ENCODE measurements at regions not wholly inside any gene's neighbourhood (a gene's known extent, or its start where the extent isn't known, plus 50 kb on each side); places are given as distances from the start of the nearest gene placed in this dataset.

DNA sequence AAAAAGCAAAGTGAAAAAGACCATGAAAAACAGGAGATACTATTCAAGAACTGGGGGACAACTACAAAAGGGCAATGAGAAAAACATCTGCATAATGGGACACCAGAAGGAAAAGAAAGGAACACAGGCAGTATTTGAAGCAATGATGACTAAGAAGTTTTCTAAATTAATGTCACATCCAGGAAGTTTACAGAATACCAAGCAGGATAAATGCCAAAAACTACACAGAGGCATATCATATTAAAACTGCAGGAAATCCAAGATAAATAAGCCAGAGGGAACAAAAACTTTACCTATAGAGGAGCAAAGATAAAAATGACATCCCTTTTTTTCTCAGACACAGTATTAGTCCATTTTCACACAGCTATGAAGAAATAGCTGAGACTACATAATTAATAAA lies 193.0 kb downstream of the ERMARD start:
- no peak overlapping the region for H3K4me3 ChIP-seq (ENCODE audit: low read depth, low read length)
- no peak for DNase-seq (ENCODE audit: low read depth)
- TF ChIP-seq, protein P1, sequence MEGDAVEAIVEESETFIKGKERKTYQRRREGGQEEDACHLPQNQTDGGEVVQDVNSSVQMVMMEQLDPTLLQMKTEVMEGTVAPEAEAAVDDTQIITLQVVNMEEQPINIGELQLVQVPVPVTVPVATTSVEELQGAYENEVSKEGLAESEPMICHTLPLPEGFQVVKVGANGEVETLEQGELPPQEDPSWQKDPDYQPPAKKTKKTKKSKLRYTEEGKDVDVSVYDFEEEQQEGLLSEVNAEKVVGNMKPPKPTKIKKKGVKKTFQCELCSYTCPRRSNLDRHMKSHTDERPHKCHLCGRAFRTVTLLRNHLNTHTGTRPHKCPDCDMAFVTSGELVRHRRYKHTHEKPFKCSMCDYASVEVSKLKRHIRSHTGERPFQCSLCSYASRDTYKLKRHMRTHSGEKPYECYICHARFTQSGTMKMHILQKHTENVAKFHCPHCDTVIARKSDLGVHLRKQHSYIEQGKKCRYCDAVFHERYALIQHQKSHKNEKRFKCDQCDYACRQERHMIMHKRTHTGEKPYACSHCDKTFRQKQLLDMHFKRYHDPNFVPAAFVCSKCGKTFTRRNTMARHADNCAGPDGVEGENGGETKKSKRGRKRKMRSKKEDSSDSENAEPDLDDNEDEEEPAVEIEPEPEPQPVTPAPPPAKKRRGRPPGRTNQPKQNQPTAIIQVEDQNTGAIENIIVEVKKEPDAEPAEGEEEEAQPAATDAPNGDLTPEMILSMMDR (conservative IDR thresholded peaks at IDR 0.05; ENCODE audit: low read depth, low read length): no peak

DNA sequence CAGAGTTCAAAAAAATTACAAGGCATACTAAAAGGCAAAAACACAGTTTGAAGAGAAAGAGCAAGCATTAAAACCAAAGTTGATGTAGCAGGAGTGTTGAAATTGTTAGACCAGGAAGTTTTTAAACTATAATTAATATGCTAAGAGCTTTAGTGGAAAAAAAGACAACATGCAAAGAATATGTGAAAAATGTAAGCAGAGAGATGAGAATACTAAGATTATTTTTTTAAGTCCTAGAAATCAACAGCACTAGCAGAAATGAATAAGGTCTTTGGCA lies 192.6 kb downstream of the ERMARD start:
- DNase-seq (ENCODE audit: low read depth): no peak
- TF ChIP-seq, protein P1 (conservative IDR thresholded peaks at IDR 0.05; ENCODE audit: low read depth, low read length): no peak
- no peak overlapping the region for H3K4me3 ChIP-seq (ENCODE audit: low read depth, low read length)

DNA sequence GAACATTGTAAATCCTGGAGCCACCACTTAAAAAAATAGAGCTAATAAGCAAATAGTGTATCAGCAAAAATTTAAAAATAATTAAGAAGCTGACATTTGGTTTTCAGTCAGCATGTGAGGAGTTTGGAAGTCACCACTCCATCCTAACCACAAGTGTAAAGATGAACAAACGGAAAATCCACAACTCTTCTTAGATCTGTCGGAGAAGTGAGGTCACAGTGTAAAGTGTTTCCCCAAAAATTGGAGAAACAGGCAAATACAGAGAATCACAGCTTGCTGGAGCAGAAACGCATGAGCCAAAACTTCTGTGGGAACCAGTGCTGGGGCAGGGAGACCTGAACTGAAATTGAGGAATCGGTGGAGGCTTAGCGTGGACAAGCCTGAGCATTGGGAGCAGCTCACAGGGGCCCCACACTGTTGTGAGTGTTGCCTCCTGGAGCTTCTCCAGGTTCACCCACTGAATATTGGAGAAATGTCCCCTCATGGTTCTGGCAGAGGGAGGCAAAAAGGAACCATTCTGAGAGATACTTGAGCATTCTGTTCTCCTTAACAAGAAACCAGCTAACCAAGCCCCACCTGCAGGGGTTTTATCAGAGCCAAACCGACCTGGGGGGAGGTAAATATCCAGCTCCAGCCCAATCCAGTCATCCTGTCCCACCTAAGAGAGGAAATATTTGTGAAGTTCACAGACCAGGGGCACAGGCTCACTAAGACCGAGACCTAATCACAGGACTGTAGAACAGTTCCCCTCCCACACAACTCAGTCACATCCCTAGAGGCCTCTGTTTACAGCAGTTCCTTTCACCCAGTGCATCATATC lies 192.0 kb downstream of the ERMARD start:
- DNase-seq (ENCODE audit: low read depth): no peak
- no peak overlapping the region for H3K4me3 ChIP-seq (ENCODE audit: low read depth, low read length)
- TF ChIP-seq, protein P1 (conservative IDR thresholded peaks at IDR 0.05; ENCODE audit: low read depth, low read length): no peak

DNA sequence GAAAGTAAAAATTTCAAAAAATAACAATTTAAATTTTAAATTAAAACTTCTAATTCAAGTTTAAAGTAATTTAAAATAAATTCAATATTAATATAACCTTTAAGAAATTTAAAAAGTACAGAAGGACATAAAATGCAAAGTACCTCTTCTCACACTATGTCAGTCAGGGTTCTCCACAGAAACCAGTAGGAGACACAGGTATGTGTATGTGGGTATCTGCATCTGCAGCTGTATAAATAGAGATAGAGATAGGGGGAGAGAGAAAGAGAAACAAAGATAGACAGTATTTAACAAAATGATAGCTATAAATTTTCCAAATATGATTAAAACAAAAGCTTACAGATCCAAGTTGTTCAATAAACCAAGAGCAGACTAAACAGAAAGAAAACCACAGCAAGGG lies 190.8 kb downstream of the ERMARD start:
- TF ChIP-seq, protein P1 (conservative IDR thresholded peaks at IDR 0.05; ENCODE audit: low read depth, low read length): no peak
- no peak overlapping the region for H3K4me3 ChIP-seq (ENCODE audit: low read depth, low read length)
- no peak for DNase-seq (ENCODE audit: low read depth)

DNA sequence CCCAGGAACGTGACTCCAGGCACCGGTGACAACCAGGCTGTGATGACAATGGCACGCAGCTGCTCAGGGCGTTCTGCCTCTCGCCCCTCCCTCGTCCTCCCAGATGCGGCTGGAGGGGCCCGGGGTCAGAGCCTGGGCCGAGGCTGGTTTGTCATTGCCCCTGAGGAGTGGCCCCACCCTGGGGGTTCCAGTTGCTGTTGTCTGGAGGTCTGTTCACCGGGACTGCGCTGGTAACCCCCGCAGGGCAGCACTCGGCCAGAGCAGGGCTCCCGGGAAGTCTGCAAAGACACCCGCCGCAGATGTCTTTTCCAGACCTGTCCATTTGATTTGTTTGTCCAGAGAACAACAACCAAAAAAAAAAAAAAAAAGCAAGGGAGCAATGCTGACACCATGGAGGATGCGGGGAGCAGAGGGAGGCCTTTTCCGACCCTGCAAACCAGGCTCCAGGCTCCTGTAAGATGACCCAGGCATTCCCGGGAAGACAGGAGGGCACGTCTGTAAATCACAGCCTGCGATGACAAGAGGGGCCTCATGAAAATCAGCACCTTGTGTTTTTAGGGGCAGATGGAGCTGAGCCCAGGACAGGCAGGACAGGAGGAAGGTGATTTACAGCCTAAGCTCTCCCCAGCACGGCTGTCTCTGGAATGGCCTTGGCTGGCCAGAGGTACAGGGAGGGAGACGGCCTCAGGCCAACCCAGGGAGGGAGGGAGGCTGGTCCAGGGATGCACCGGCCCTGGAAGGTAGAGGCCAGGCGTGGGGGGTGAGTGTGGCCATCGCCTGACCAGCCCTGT lies 189.3 kb downstream of the ERMARD start:
- no peak for DNase-seq (ENCODE audit: low read depth)
- TF ChIP-seq, protein P1 (conservative IDR thresholded peaks at IDR 0.05; ENCODE audit: low read depth, low read length): no peak
- no peak overlapping the region for H3K4me3 ChIP-seq (ENCODE audit: low read depth, low read length)

DNA sequence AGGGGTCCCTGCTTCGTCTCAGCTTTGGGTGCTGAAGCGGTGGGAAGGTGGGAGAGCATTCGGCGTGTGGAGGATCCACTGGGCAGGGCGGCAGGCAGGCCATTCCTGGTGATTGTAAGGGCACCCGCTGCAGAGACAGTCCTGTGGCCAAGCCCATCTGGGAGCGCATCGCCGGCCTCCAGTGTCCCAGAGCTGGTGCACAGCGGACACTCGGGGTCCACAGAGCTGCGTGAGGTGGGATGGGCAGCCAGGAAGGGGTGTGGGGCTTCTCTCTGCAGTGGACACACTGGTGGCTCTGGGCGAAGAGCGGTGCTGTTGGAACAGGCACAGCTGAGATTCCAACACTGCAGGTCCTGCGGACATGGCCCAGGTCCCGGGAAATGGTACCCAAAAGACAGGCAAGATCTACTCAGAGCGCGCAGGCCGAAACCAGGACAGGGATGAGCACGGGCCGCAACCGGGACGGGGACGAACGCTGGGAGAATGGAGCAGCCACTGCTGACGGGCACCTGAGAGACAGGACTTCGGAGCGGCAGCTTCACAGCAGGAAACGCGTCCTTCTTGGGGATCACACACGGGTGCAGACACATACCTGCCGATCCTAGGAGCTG lies 188.2 kb downstream of the ERMARD start:
- DNase-seq (ENCODE audit: low read depth): no peak
- TF ChIP-seq, protein P1 (conservative IDR thresholded peaks at IDR 0.05; ENCODE audit: low read depth, low read length): no peak
- H3K4me3 ChIP-seq (ENCODE audit: low read depth, low read length): no peak overlapping the region
